Right lobe of liver (tissue), 4 donors: ENCODE measurements at regions not wholly inside any gene's neighbourhood (a gene's known extent, or its start where the extent isn't known, plus 50 kb on each side); places are given as distances from the start of the nearest gene placed in this dataset.

ENCODE experiments used
- CTCF ChIP-seq, 4 donors: fragments of 200-600 bp in 3 of 4; fragments of 450-650 bp in 1 of 4; IDR thresholded peaks; one replicate each; pipeline versions ENCODE4 v1.5.1 to v1.8.0; 2016 to 2022; ENCODE audit warnings: antibody characterized with exemption in 4 of 4, mild to moderate bottlenecking in 2 of 4
- POLR2A ChIP-seq: fragments of 450-650 bp; IDR thresholded peaks from one replicate; pipeline ENCODE4 v1.6.1; 2017; ENCODE audit warnings: antibody characterized with exemption, mild to moderate bottlenecking
- donor health status: DM: no; HTN: no; CAD: no.
- donor health status: DM: no; HTN: no; CAD: no.
- donor health status: DM: no; HTN: yes; CAD: no.

- TF ChIP-seq POLR2A (no peak), CTCF (IDR thresholded peaks at IDR 0.05) (no peak)
Observed at GRCh38 chr20:41800040-41800439, 181.9 kb upstream of the CHD6 start.
